Smooth muscle cell of the brain vasculature (primary cell): ENCODE measurements at regions not wholly inside any gene's neighbourhood (a gene's known extent, or its start where the extent isn't known, plus 50 kb on each side); places are given as distances from the start of the nearest gene placed in this dataset.
"Not testable (repeated sequence)": the region's sequence is repeated elsewhere in the genome, so short reads cannot be mapped to it uniquely, and the experiment has no call there.

Experiments used
- DNase-seq: peaks from one replicate; pipeline ENCODE4 v3.0.0-alpha.2; 2012; ENCODE audit warnings: low read depth, low spot score

DNA sequence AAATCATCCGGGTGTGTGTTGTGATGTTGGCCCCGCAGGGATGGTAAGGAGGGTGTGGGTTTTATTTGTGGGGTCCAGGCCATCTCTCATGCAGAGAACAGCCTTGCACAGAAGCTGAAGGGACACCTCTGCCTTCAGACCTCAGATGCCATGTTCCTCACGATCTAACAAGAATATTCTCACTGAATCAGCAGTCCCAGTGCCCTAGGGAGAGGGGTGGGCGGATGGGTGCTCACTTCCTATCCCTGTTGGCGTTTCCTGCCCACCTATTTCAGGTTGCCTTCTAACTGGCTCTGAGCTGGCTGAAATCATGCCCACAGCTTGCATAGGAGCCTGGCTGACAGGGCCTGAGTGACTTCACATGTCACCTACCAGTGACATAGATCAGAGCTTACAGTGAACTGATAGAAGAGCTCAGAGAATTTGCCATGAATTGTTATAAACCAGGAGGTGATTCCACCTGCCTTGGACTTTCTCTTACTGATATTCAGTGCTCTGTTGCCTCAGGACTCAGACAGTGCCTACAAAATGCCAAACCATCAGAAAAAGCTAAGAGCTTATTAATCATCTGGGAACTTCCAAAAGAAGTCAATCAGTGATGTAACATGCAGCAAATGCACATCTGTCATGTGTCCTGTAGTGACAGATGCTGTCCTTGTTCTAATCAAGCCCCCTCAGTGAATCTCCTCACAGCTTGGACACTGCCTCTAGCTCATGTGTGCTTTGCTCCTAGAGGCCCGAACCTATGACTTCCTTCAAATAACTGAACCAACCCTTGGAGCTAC, 186.8 kb upstream of the ADRA1D start:
- no peak for DNase-seq

DNA sequence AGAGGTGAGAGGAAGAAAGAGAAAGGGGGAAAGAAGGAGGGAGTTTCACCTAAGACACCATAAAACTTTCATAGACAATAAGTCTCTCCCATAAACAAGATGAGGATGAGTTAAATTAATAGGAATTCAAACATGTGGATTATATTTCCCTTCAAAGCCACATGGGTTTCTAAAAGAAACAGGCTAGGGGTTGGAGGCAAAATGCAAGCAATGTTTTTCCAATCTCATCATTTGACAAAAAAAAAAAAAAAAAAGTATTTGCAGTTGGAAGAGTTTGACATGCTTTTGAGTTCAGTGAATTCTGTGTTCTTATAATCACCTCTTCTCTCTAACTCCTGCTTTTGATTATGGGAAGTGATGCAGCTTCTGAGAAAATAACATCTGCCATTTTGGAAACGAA, 186.1 kb upstream of the ADRA1D start:
- no peak for DNase-seq

DNA sequence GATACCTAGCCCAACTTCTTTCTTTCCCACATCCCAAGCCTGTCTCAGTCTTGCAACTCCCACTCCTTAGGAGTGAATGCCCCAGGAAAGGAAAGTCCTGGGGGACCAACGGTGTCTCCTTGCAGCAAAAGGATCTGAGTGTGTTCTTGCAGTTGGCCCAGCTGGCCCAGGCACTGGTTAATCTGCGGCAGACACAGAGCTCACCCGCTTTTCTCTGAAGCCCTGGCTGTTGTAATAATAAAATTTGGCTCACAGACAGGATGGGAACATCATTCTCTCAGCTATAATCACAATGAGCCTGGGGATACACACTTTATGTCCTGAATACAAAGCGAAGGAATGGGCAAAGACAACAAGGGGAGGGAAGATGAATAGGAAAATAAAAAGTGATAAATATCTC, 185.6 kb upstream of the ADRA1D start:
- DNase-seq, result no peak

GRCh38 chr20:4431446-4431845, 182.4 kb upstream of the ADRA1D start:
- DNase-seq, result no peak

DNA sequence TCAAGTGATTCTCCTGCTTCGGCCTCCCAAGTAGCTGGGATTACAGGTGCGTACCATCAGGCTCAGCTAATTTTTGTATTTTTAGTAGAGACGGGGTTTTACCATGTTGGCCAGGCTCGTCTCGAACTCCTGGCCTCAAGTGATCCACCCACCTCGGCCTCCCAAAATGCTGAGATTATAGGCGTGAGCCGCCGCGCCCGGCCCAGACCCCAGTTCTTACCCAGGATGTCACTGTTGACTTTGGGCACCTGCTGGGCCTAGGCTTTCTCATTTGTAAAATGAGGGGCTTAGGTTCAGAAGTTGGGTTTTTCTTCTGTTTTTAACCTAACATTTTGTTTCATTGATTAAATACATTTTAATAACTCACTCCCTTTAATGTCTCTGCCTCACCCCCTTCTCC, 181.7 kb upstream of the ADRA1D start:
- DNase-seq, result not testable (repeated sequence)

DNA sequence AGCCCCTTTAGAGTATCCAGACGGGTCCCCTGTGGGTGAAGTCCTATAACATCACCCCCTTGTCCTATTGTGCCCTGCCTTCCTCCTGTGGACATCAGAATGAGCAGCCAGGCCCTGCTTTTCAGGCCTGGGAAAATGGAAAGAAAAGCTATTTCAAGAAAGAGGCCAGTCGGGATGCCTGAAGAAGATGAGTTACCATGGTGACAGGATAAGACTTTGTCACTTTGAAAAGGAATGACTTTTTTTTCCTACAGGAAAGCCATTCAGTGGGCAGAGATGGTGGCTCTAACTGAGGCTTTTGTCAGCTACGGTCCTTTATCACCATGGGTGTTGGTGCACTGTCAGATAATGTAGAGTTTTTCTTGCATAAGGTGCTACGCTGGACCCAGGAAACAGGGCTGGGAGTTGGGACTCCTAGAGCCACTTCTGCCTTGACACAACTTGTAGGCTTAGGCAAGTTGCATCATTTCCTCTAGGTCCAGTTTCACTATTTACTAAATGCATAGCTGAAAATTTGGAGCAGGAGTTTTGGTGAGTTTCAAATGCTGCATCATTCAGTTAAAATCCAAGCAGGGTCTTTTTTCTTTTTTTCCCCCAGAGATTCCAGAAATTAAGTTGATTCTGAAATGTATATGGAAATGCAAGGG, 179.0 kb upstream of the ADRA1D start:
- DNase-seq, result no peak

DNA sequence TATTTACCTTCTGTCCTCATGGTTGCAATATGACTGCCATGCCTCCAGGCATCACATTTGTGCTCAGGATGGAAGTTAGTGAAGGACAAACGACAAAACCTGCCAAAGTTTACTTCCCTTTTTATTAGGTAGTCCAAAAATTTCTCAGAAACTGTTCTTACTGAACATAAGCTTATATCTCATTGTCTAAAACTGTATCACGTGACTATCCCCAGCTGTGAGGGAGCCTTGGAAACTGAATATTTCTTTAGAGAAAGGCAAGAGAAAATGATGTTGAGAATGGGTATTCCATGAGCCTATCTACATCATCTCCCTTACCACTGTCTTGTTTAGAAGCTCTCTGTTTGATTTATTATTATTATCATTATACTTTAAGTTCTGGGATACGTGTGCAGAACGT, 169.1 kb upstream of the ADRA1D start:
- no peak for DNase-seq

- DNase-seq, result no peak
These were observed 166.2 kb upstream of the ADRA1D start for GRCh38 chr20:4415281-4415680.

DNA sequence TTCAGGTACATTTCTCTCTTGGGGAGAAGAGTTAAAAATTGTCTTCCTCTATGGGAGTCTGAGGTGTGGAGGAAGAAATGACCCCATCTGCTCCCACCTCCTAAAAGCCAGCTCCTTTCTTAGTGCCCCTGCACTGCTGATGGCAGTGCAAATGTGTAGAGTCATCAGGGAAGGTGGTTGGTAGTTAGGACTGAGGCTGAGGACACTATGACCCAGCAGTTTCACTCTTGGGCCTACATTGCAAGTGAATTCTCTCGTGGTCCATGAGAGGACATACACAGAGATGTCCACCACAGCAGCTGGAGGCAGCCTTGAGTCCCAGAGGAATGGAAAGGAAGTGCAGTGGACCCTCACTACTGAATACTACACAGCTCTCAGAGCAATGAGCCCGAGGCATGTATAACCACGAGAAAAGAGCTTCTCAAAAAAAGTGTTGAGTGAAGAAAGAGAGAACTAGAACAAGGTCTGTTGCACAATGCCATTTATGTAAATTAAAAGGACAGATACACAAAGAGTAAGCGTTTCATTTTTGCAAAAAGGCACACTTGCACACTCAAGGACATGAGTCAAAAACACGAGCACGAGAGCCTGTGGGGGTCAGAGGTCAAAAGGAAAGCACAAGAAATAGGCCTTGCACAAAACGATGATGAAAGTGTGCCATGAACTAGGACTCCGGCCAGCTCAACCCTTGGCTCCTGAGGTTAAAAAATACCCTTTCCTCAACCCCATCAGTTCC, 164.4 kb upstream of the ADRA1D start:
- DNase-seq, result no peak

DNA sequence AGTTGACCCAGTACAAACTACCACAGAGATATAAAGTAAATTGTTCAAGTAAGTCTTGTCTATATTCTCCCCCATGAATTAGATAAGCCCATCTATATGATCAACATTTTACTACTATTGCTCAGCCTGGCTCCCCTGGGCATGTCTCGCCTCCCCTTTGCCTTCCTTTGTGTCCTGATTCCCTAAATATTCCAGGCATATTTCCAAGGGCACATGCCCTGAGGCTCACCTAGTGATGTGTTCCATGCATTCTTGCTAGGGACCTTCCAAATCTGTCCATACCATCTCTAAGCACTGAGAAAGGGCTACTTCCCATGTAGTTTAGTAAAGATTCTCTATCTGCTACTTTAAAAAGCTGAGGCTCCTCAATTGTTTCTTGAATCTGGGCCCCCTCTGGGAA, 163.1 kb upstream of the ADRA1D start:
- no peak for DNase-seq

- no peak for DNase-seq
These were observed 162.7 kb upstream of the ADRA1D start for GRCh38 chr20:4411744-4412143.

GRCh38 chr20:4406627-4407026, 157.5 kb upstream of the ADRA1D start:
- no peak for DNase-seq

GRCh38 chr20:4401601-4402000, 152.5 kb upstream of the ADRA1D start:
- DNase-seq, result no peak

- no peak for DNase-seq
These were observed 135.9 kb upstream of the ADRA1D start for GRCh38 chr20:4384961-4385360.

DNA sequence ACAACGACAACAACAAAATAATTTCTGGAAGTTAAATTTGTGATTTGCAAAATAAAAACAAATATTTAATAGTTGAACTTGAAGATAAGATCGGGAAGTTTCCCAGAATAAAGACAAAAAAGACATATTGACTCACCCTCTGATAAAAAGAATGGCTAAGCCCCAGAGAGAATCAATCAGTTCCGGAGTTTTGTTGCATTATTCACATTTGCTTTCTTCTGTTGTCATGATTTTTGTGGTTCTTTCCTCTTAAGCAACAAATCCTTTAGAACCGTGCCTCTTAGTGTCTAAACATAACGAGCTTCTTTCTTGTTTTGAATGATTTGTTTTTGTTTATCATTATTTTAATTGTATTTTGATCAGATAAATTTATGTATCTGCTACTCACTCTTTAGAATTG, 134.9 kb upstream of the ADRA1D start:
- DNase-seq, result no peak

DNA sequence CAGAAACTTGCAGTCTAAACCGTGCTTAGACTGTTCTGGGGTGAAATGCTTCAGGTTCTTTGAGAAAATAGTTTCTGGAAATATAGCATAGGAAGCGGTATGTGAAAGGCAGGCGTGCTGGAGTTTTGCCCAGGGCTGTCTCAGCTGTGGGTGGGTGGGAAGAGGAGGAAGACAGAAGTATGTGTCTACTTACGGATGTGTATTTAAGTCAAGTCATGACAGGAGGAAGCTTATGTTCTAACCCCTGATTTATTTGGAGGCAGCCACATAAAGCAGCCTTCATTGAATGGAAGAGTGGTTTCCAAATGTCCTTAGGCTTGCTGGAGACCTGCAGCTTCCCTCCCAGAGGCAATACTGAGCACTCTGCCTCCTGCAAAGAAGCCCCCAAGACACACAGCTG, 126.8 kb upstream of the ADRA1D start:
- DNase-seq, result peak; percentile 3

- no peak for DNase-seq
These were observed 124.4 kb upstream of the ADRA1D start for GRCh38 chr20:4373454-4373853.

DNA sequence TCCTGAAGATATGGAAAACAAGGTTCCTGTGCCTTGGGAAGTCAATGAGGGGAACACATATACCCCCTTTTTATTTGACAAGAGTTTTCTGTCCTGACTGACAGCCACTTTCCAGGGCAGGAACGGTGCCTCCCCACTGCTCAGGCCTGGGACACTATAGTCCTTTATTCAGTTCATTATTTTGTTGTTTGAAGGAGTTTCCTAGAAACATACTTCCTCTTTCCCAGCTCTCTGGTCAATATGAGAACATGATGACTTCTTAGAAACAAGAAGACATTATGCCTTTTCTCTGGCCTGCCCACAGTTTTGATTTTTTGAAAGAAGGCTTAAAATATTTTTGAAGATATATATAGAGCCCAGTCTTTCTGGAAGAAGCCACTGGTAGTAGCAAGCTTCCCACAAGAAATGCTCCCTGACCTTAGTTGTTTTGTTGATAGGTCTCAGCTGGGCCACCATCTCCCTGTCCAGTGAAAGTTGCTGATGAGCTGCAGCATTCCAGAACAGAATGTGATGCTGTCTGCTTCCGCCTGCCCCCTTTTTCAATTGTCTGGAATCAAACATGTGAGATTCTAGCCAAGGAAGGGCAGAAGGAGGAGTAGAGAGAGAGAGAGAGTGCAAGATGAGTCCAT, 122.7 kb upstream of the ADRA1D start:
- no peak for DNase-seq

- no peak for DNase-seq
These were observed 121.8 kb upstream of the ADRA1D start for GRCh38 chr20:4370851-4371250.

- no peak for DNase-seq
These were observed 120.7 kb upstream of the ADRA1D start for GRCh38 chr20:4369798-4370124.

DNA sequence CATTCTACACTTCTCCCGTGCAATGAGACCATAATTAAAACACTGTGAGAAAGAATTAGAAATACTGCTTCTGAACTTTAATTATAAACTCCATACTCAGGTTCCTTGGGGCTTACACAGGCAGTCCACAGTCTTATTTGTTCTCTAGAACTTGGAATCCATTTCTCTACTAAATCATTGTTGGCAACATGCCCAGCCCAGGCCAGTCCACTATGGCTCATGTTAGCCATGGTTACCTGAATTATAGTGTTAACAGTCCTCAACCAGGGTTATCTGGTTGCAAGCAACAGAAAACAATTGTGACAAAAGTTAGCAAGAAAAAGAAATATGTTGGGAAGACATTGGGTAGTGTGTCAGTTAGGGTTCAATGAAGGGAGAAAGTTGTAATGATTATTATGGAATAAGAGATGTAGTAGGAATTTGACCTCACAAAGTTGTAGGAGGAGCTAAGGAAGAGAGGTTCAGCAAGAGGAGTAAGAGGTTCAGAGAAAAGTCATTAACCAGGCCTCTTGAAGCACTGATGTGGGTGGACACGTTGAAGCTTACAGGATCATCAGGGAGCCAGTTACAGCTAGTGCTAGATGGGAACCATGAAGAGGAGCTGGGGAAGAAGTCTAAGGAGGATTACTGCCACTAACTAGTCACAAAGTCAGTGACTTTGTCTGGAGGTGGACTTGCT, 120.2 kb upstream of the ADRA1D start:
- no peak for DNase-seq

DNA sequence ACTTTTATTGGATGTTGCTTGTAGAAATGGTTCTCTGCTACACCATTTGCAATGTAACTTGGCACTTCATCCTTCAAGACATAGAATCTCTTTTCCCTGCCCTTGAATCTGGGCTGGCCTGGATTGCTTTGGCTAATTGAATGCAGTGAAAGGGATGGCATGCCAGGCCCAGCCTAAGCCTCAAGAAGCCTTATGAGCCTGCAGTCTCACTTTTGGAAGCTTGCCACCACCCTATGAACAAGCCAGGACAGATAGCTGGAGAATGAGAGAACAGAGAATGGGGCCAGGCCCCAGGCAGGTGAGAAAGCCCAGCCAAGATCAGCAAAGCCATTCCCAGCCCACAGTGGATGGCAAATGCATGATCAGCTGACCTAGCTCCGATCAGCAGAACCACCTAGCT, 117.0 kb upstream of the ADRA1D start:
- DNase-seq, result no peak
